NCI-H1092 treated with DMSO at 0.1 percent for 48 hours (cell line): ENCODE measurements at regions not wholly inside any gene's neighbourhood (a gene's known extent, or its start where the extent isn't known, plus 50 kb on each side); places are given as distances from the start of the nearest gene placed in this dataset.

Experiments used
- DNase-seq: peaks from one replicate; lab custom pipeline; 2025; lab: John Stamatoyannopoulos, UW

- no peak for DNase-seq
Observed at GRCh38 chr7:131225619-131226513, 101.8 kb upstream of the MKLN1 start.

- no peak for DNase-seq
Observed at GRCh38 chr7:131226514-131226865, 101.2 kb upstream of the MKLN1 start.

- DNase-seq: no peak
Observed at GRCh38 chr7:131231381-131232220, 96.1 kb upstream of the MKLN1 start.

GRCh38 chr7:131232768-131233167, 94.9 kb upstream of the MKLN1 start:
- DNase-seq: no peak

- DNase-seq: no peak
Observed at GRCh38 chr7:131233193-131233592, 94.5 kb upstream of the MKLN1 start.

GRCh38 chr7:131234719-131235488, 92.8 kb upstream of the MKLN1 start:
- no peak for DNase-seq

GRCh38 chr7:131235489-131236317, 92.0 kb upstream of the MKLN1 start:
- DNase-seq: no peak

GRCh38 chr7:131236318-131236672, 91.4 kb upstream of the MKLN1 start:
- no peak for DNase-seq

GRCh38 chr7:131238347-131238931, 89.2 kb upstream of the MKLN1 start:
- DNase-seq: no peak

GRCh38 chr7:131241386-131241785, 86.3 kb upstream of the MKLN1 start:
- DNase-seq: no peak

GRCh38 chr7:131242123-131242650, 85.5 kb upstream of the MKLN1 start:
- no peak for DNase-seq

GRCh38 chr7:131244259-131244852, 83.3 kb upstream of the MKLN1 start:
- DNase-seq: no peak

GRCh38 chr7:131249003-131249402, 78.7 kb upstream of the MKLN1 start:
- DNase-seq: no peak

GRCh38 chr7:131249483-131249882, 78.2 kb upstream of the MKLN1 start:
- DNase-seq: no peak

- no peak for DNase-seq
Observed at GRCh38 chr7:131250331-131250730, 77.3 kb upstream of the MKLN1 start.

- no peak for DNase-seq
Observed at GRCh38 chr7:131251371-131251770, 76.3 kb upstream of the MKLN1 start.

- DNase-seq: no peak
Observed at GRCh38 chr7:131252976-131253375, 74.7 kb upstream of the MKLN1 start.

GRCh38 chr7:131254211-131254610, 73.5 kb upstream of the MKLN1 start:
- DNase-seq: no peak

- DNase-seq: no peak
Observed at GRCh38 chr7:131255242-131255641, 72.4 kb upstream of the MKLN1 start.

GRCh38 chr7:131261476-131261994, 66.1 kb upstream of the MKLN1 start:
- no peak for DNase-seq
